Ishikawa (cell line): ENCODE measurements at regions not wholly inside any gene's neighbourhood (a gene's known extent, or its start where the extent isn't known, plus 50 kb on each side); places are given as distances from the start of the nearest gene placed in this dataset.

Experiments
- CEBPB ChIP-seq: IDR thresholded peaks from 2 replicates; pipeline ENCODE4 v1.6.1; 2012
- CREB1 ChIP-seq: IDR thresholded peaks from 2 replicates; pipeline ENCODE4 v1.6.1; 2012; ENCODE audit warnings: low read depth
- EGR1 ChIP-seq: IDR thresholded peaks from 2 replicates; pipeline ENCODE4 v1.6.1; 2012
- EP300 ChIP-seq: IDR thresholded peaks from 2 replicates; pipeline ENCODE4 v1.6.1; 2012; ENCODE audit warnings: borderline replicate concordance
- FOXM1 ChIP-seq: IDR thresholded peaks from 2 replicates; pipeline ENCODE4 v1.6.1; 2012; ENCODE audit warnings: low read depth, borderline replicate concordance
- NFIC ChIP-seq: IDR thresholded peaks from 2 replicates; pipeline ENCODE4 v1.6.1; 2012
- RAD21 ChIP-seq: IDR thresholded peaks from 2 replicates; pipeline ENCODE4 v1.6.1; 2012; ENCODE audit warnings: low read depth
- REST ChIP-seq: IDR thresholded peaks from 2 replicates; pipeline ENCODE4 v1.6.1; 2012; ENCODE audit warnings: low read depth, mild to moderate bottlenecking
- TAF1 ChIP-seq: IDR thresholded peaks from 2 replicates; pipeline ENCODE4 v1.6.1; 2012; ENCODE audit warnings: low read depth, mild to moderate bottlenecking
- TCF12 ChIP-seq: IDR thresholded peaks from 2 replicates; pipeline ENCODE4 v1.6.1; 2012; ENCODE audit warnings: low read depth
- TEAD4 ChIP-seq: IDR thresholded peaks from 2 replicates; pipeline ENCODE4 v1.6.1; 2012
- YY1 ChIP-seq: IDR thresholded peaks from 2 replicates; pipeline ENCODE4 v1.6.1; 2012; ENCODE audit warnings: low read depth
- ZBTB7A ChIP-seq: IDR thresholded peaks from 2 replicates; pipeline ENCODE4 v1.6.1; 2012; ENCODE audit warnings: low read depth
- TF ChIP-seq, protein P1 (sequence below): IDR thresholded peaks from 2 replicates; pipeline ENCODE4 v1.6.1; 2012
- TF ChIP-seq, protein P2 (sequence below): IDR thresholded peaks from 2 replicates; pipeline ENCODE4 v1.6.1; 2012

GRCh38 chr13:21948769-21949474 lies 278.0 kb downstream of the FGF9 start:
- TF ChIP-seq, protein P1, sequence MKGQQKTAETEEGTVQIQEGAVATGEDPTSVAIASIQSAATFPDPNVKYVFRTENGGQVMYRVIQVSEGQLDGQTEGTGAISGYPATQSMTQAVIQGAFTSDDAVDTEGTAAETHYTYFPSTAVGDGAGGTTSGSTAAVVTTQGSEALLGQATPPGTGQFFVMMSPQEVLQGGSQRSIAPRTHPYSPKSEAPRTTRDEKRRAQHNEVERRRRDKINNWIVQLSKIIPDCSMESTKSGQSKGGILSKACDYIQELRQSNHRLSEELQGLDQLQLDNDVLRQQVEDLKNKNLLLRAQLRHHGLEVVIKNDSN, result no peak
- TF ChIP-seq EGR1, result no peak
- TF ChIP-seq ZBTB7A, result no peak
- no peak for TF ChIP-seq CREB1
- TF ChIP-seq NFIC, result no peak
- no peak for TF ChIP-seq YY1
- TF ChIP-seq FOXM1, result no peak
- TF ChIP-seq CEBPB, result no peak
- no peak for TF ChIP-seq REST
- TF ChIP-seq RAD21, result no peak
- no peak for TF ChIP-seq TEAD4

GRCh38 chr13:21949818-21950429 lies 279.1 kb downstream of the FGF9 start:
- TF ChIP-seq RAD21, result no peak
- no peak for TF ChIP-seq NFIC
- TF ChIP-seq, protein P1, result no peak
- TF ChIP-seq REST, result no peak
- no peak for TF ChIP-seq EGR1
- TF ChIP-seq FOXM1, result no peak
- no peak for TF ChIP-seq TEAD4
- TF ChIP-seq TAF1, result no peak
- no peak for TF ChIP-seq TCF12

DNA sequence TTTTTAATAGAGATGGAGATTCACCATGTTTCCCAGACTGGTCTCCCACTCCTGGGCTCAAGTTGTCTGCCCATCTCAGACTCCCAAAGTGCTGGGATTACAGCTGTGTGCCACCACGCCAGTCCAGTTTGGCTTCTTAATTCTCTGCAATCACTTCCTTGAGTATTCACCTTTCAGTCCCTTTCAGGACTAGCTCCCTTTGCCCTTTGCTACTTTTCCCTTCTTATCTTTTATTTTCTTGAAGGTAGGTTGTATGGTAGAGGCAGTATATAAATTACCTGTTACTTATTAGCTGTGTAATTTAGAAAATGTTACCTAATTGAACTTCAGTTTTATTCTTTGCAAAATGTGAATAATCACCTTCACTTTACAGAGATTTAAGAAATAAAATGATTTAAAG lies 285.8 kb downstream of the FGF9 start:
- TF ChIP-seq EGR1, result no peak
- TF ChIP-seq, protein P2, sequence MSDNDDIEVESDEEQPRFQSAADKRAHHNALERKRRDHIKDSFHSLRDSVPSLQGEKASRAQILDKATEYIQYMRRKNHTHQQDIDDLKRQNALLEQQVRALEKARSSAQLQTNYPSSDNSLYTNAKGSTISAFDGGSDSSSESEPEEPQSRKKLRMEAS, result no peak
- TF ChIP-seq TEAD4, result no peak
- no peak for TF ChIP-seq TCF12
- TF ChIP-seq YY1, result no peak
- TF ChIP-seq FOXM1, result no peak
- TF ChIP-seq REST, result no peak

GRCh38 chr13:21957833-21958232 lies 287.0 kb downstream of the FGF9 start:
- TF ChIP-seq FOXM1 (no peak), CREB1 (no peak), TCF12 (no peak), RAD21 (no peak), NFIC (no peak), REST (no peak), CEBPB (no peak), EGR1 (no peak), ZBTB7A (no peak), TAF1 (no peak), EP300 (no peak), YY1 (no peak), TEAD4 (no peak)
- TF ChIP-seq, protein P1, result no peak
- TF ChIP-seq, protein P2, result no peak
